DMS 273 treated with DMSO at 0.1 percent for 48 hours (cell line): ENCODE measurements at regions not wholly inside any gene's neighbourhood (a gene's known extent, or its start where the extent isn't known, plus 50 kb on each side); places are given as distances from the start of the nearest gene placed in this dataset.
"Not testable (repeated sequence)": the region's sequence is repeated elsewhere in the genome, so short reads cannot be mapped to it uniquely, and the experiment has no call there.

Experiments used
- DNase-seq: peaks from one replicate; lab custom pipeline; 2025; lab: John Stamatoyannopoulos, UW

- DNase-seq, result no peak
Measured at GRCh38 chr2:106339609-106340008, 128.6 kb downstream of the RGPD3 start.

DNA sequence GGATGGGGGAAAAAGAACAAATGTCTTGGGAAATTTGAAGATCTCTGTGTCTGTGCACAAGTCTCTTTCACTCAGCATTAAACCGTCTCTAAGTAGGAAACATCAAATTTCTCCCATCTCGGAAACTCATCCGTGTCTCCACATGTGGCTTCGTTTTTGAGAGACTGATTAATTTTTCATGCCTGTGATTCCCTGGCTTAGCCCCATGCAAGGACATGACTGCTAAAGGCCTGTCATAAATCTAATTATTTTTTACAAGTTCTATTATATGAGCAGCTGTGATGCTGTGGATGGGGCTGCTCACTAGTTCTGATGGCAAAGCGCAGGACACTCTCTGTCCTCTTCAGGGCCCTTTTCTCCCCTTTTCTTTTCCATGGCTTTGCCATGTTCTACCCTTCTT lies 129.1 kb downstream of the RGPD3 start:
- no peak for DNase-seq

DNA sequence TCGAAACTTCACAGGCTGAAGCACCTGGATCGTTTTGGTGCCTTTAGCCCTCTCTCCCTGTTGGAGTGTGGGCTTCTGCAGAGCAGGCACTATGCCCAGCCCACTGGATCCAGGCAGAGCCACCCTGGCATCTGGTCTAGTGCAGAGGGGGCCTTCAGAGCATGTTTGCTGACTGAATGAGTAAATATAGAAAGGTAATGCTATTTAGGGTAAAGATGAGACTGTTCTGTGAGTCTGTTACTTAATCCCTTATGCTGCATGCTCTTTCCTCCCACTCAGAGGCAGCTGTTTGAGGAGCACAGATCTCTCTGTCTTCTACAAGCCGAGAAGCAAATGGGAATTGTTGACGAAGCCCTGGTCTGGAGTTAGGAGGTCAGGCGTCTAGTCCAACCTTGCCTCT lies 130.2 kb downstream of the RGPD3 start:
- no peak for DNase-seq

GRCh38 chr2:106336737-106337136 lies 131.5 kb downstream of the RGPD3 start:
- DNase-seq, result no peak

GRCh38 chr2:106336108-106336507 lies 132.1 kb downstream of the RGPD3 start:
- DNase-seq, result no peak

DNA sequence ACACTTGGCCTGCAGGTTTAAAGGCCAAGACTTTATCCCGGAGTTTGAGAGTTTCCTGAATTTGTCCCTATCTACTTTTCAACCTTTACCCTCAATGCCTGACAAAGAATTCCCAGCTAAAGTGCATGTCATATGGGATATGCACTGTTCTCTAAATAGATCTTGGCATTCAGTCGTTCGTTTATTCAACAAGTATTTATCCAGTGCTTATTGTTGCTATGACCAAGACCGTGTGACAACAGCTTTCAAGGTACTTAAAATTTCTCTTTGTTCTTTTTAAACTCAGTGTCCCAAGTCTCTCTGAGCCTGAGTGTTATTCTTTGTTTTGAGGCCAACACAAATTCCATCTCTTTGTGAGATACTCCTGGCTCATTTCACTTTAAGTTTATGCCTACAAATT lies 133.4 kb downstream of the RGPD3 start:
- no peak for DNase-seq

- DNase-seq, result not testable (repeated sequence)
Measured at GRCh38 chr2:106333253-106333873, 134.8 kb downstream of the RGPD3 start.

GRCh38 chr2:106332054-106332453 lies 136.2 kb downstream of the RGPD3 start:
- DNase-seq, result no peak

GRCh38 chr2:106330384-106331261 lies 136.5 kb upstream of the UXS1 start:
- not testable (repeated sequence) for DNase-seq

DNA sequence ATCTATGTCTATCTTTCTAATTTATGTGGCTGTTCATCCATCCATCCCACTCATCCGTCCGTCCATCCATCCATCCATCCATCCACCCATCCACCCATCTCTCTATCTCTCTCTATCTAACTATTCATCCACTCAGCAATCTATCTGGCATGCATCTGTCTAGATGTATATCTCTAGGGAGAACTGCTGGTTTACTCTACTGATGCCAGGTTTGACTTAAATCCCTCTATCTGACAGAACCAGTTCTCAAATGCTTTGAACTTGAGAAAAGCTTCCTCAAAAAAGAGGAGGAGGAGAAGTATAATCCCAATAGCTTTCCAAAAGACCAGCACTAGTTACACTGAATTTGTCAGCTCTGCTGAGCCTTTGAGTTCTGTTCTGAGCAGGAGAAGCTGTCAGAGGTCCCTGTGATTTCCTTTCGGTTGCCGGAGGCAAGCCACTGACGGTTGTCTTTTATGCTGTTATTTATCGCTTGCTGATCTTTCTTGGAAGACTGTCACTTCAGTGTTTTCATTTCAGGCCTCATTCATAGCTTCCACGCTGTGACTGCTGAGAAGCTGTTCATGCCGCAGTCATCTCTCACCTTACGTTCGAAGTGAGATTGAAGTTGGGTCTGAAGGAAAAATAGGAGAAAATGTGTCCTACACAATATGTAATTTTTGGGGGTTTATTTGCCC lies 129.4 kb upstream of the UXS1 start:
- DNase-seq, result no peak

GRCh38 chr2:106322281-106322680 lies 128.2 kb upstream of the UXS1 start:
- DNase-seq, result no peak

DNA sequence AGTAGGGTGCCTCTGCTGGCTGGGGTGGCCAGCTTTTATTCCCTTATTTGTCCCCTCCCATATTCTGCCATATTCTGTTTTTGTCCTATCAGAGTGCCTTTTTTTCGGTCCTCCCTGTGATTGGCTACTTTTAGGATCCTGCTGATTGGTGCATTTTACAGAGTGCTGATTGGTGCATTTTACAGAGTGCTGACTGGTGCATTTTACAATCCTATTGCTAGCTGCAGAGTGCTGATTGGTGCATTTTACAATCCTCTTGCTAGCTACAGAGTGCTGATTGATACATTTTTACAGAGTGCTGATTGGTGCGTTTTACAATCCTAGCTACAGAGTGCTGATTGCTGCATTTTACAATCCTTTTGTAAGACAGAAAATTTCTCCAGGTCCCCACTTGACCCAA lies 126.3 kb upstream of the UXS1 start:
- DNase-seq, result not testable (repeated sequence)

DNA sequence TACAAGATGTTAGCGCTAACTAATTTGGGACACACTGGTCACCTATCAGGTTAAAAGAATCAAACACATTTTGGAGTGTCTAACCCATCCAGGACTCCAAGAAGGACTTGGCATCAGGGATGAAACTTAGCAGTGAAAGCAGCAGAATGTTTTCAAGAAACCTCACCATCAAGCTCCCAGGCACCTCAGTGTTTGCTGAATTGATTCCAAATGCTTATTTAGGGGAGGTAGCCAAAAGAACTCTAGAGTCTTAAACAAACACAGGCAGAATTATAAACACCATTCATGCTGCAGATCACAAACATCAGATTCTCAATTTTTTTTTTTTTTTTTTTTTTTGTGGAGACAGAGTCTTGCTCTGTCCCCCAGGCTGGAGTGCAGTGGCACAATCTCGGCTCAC lies 122.8 kb upstream of the UXS1 start:
- no peak for DNase-seq

GRCh38 chr2:106314444-106314843 lies 120.3 kb upstream of the UXS1 start:
- no peak for DNase-seq

DNA sequence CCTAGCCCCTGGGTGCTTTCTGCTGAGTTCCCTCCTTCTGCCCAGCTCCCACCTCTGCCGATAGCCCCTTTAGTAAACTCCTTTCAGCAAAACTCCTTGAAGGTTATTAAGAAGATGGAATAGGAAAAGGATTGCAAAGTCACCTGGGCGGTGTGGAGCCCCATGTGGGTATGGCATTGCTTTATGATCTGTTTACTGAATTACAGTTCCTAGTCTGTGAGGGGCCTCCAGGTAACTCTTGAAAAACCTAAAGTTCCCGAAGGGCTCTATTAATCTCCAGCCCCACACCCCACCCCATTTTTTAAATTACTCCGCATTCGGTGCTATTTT lies 116.9 kb upstream of the UXS1 start:
- DNase-seq, result no peak

- no peak for DNase-seq
Measured at GRCh38 chr2:106307860-106308259, 113.8 kb upstream of the UXS1 start.

DNA sequence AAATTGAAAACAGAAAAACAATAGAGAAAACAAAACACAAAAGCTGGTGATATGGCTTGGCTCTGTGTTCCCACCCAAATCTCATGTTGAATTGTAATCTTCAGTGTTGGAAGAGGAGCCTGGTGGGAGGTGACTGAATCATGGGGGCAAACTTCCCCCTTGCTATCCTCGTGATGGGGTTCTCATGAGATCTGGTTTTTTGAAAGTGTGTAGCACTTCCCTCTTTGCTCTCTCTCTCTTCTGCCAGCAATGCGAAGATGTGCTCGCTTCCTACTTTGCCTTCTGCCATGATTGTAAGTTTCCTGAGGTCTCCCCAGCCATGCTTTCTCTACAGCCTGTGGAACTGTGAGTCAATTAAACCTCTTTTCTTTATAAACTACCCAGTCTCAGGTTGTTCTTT lies 112.3 kb upstream of the UXS1 start:
- no peak for DNase-seq

GRCh38 chr2:106304612-106305184 lies 110.6 kb upstream of the UXS1 start:
- no peak for DNase-seq

- DNase-seq, result no peak
Measured at GRCh38 chr2:106299696-106300095, 105.6 kb upstream of the UXS1 start.

DNA sequence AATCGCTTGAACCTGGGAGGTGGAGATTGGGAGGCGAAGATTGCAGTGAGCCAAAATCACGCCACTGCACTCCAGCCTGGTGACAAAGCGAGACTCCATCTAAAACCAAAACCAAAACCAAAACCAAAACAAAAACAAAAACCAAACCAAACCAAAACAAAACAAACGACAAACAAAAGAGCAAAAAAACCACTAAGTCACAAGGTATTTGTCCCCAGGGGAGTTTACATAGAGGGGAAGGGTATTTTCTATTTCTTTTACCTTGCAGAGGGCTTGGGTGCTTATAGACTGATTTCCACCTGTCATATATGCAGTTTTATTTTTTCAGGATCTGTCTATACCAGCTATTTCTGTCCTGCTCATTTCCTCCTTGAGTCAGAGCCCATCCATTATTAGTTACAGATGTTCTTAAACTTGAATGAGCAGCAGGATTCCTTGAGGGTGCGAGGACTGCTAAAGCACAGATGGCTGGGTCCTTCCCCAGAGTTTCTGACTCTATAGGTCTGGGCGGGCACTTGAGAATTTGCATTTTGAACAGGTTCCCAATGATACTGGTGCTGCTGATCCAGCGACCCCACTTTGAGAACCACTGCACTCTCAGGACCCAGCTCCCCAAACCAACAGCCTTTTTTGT lies 102.2 kb upstream of the UXS1 start:
- no peak for DNase-seq

- no peak for DNase-seq
Measured at GRCh38 chr2:106294182-106294581, 100.1 kb upstream of the UXS1 start.

GRCh38 chr2:106293271-106293783 lies 99.2 kb upstream of the UXS1 start:
- DNase-seq, result no peak
